Endothelial cell of umbilical vein (primary cell): ENCODE measurements at regions not wholly inside any gene's neighbourhood (a gene's known extent, or its start where the extent isn't known, plus 50 kb on each side); places are given as distances from the start of the nearest gene placed in this dataset.

Experiments
- BruUV-seq: library from RNA; stranded (reverse); fragments of 400-500 nt; replicated peaks from 2 replicates; lab custom pipeline; 2021; lab: Mats Ljungman, UMichigan
- CTCF ChIA-PET: fragments of 300-600, 350-600 bp; sonication (Branson Sonifier 250); formaldehyde crosslinking; loops from one replicate; lab custom pipeline; 2021; ENCODE audit warnings: antibody characterized with exemption, inconsistent platforms; lab: Charles Lee
- POLR2A ChIA-PET: fragments of 300-600, 350-600 bp; sonication (Branson Sonifier 250); formaldehyde crosslinking; loops from one replicate; lab custom pipeline; 2021; ENCODE audit warnings: antibody characterized with exemption, inconsistent platforms; lab: Charles Lee
- DNase-seq: peaks from one replicate; pipeline ENCODE4 v3.0.0-alpha.2; 2011; ENCODE audit warnings: low read depth, low spot score
- FAIRE-seq: peaks from 2 replicates; lab custom pipeline; 2011; peaks lifted over from hg19 to GRCh38; lab: Jason Lieb, UNC
- H2AFZ ChIP-seq: 2 replicates; pipeline ENCODE4 v1.6.0; 2012; ENCODE audit warnings: low read depth, low read length, control low read depth, inconsistent platforms
- H3K27ac ChIP-seq: 2 replicates; pipeline ENCODE4 v1.5.1; 2011; ENCODE audit warnings: low read depth, mild to moderate bottlenecking, control low read depth, low read length, moderate library complexity; ENCODE audit not compliant: insufficient read depth
- H3K27me3 ChIP-seq, 2 experiments: 2 replicates each; pipeline versions ENCODE4 v1.6.0 to v1.6.1; 2011; ENCODE audit warnings: low read length in 2 of 2, mixed read lengths in 1 of 2; ENCODE audit not compliant: control insufficient read depth in 2 of 2, insufficient read depth in 2 of 2
- H3K36me3 ChIP-seq, 2 experiments: 2 replicates in 1 of 2; 3 replicates in 1 of 2; pipeline ENCODE4 v1.5.1; 2011; ENCODE audit warnings: low read length in 2 of 2, mild to moderate bottlenecking in 1 of 2, moderate library complexity in 1 of 2; ENCODE audit not compliant: control insufficient read depth in 2 of 2, insufficient read depth in 2 of 2; ENCODE audit errors: extremely low read depth in 1 of 2
- H3K4me1 ChIP-seq: 3 replicates; pipeline ENCODE4 v1.5.1; 2011; ENCODE audit warnings: mild to moderate bottlenecking, low read length; ENCODE audit not compliant: control insufficient read depth, insufficient read depth; ENCODE audit errors: extremely low read depth
- H3K4me2 ChIP-seq: 2 replicates; pipeline ENCODE4 v1.6.1; 2011; ENCODE audit warnings: low read length, control low read depth, mixed read lengths; ENCODE audit not compliant: insufficient read depth
- H3K4me3 ChIP-seq, 3 experiments: fragments of 200-600 bp in 1 of 3; sonication (generic), shearing (Covaris generic) in 1 of 3; replicated peaks in 1 of 3; 2 replicates each; pipeline ENCODE4 v1.5.1; 2011 to 2016; ENCODE audit warnings: control low read depth in 3 of 3, low read length in 3 of 3, mild to moderate bottlenecking in 2 of 3, inconsistent platforms in 1 of 3, low read depth in 1 of 3, moderate library complexity in 1 of 3; ENCODE audit not compliant: insufficient read depth in 1 of 3
- H3K79me2 ChIP-seq: 2 replicates; pipeline ENCODE4 v1.6.0; 2012; ENCODE audit warnings: low read length, inconsistent platforms; ENCODE audit not compliant: control insufficient read depth, insufficient read depth
- H3K9ac ChIP-seq: replicated peaks from 2 replicates; pipeline ENCODE3; 2011; ENCODE audit warnings: low read length, control low read depth; ENCODE audit not compliant: insufficient read depth; ENCODE audit errors: extremely low read depth
- H3K9me1 ChIP-seq: replicated peaks from 3 replicates; pipeline ENCODE4 v1.6.0; 2011; ENCODE audit warnings: mild to moderate bottlenecking, low read length; ENCODE audit not compliant: control insufficient read depth, insufficient read depth; ENCODE audit errors: extremely low read depth
- H3K9me3 ChIP-seq: replicated peaks from 2 replicates; pipeline ENCODE4 v1.5.1; 2012; ENCODE audit warnings: low read length, inconsistent platforms; ENCODE audit not compliant: control insufficient read depth, insufficient read depth
- H4K20me1 ChIP-seq: replicated peaks from 2 replicates; pipeline ENCODE3; 2011; ENCODE audit warnings: mild to moderate bottlenecking, low read length; ENCODE audit not compliant: control insufficient read depth, insufficient read depth; ENCODE audit errors: extremely low read depth
- CTCF ChIP-seq, 2 donors: IDR thresholded peaks; 1 replicate in 1 of 2; 2 replicates in 1 of 2; pipeline ENCODE4 v1.5.1; 2011; ENCODE audit warnings: low read length in 2 of 2, mild to moderate bottlenecking in 2 of 2, moderate library complexity in 2 of 2, control low read depth in 1 of 2, inconsistent platforms in 1 of 2, low read depth in 1 of 2; ENCODE audit not compliant: insufficient read depth in 1 of 2; ENCODE audit errors: extremely low read depth in 1 of 2
- EZH2 ChIP-seq: IDR thresholded peaks from 2 replicates; pipeline ENCODE4 v1.6.1; 2012; ENCODE audit warnings: borderline replicate concordance, low read depth, mild to moderate bottlenecking, moderate library complexity, low read length, inconsistent platforms; ENCODE audit not compliant: severe bottlenecking
- FOS ChIP-seq: IDR thresholded peaks from 2 replicates; pipeline ENCODE4 v1.6.1; 2011; ENCODE audit warnings: mild to moderate bottlenecking, low read length, moderate library complexity, borderline replicate concordance; ENCODE audit not compliant: insufficient read depth
- GATA2 ChIP-seq: IDR thresholded peaks from 2 replicates; pipeline ENCODE4 v1.7.0; 2011; ENCODE audit warnings: low read depth, mild to moderate bottlenecking, moderate library complexity, mixed read lengths, low read length; ENCODE audit not compliant: insufficient read length, insufficient read depth
- JUN ChIP-seq: IDR thresholded peaks from 2 replicates; pipeline ENCODE4 v1.6.1; 2011; ENCODE audit warnings: borderline replicate concordance, low read depth; ENCODE audit not compliant: insufficient read length, insufficient read depth
- MAX ChIP-seq: IDR thresholded peaks from 2 replicates; pipeline ENCODE4 v1.6.1; 2011; ENCODE audit not compliant: insufficient read depth, insufficient read length
- MYC ChIP-seq: IDR thresholded peaks from one replicate; pipeline ENCODE4 v1.6.1; 2011; ENCODE audit warnings: mild to moderate bottlenecking, low read depth, low read length
- POLR2A ChIP-seq: IDR thresholded peaks from 2 replicates; pipeline ENCODE4 v1.6.1; 2012; ENCODE audit warnings: low read depth, mild to moderate bottlenecking, control low read depth, low read length
- POLR2AphosphoS5 ChIP-seq: IDR thresholded peaks from 2 replicates; pipeline ENCODE4 v1.6.1; 2012; ENCODE audit warnings: low read depth, mild to moderate bottlenecking, control low read depth, low read length, moderate library complexity; ENCODE audit not compliant: insufficient read depth
- dilution Hi-C: fragments of 300-500 bp; cut with MboI; formaldehyde crosslinking; loops from one replicate; pipeline ENCODE4 v1.15.0; 2019; ENCODE audit warnings: low sequenced_read_pairs; ENCODE audit not compliant: extremely low pct_ligation_motif_present
- intact Hi-C: fragments of 100-400 bp; cut with micrococcal nuclease; formaldehyde crosslinking; loops from one replicate; pipeline ENCODE4 v1.10.0; 2022

- FAIRE-seq (no peak), DNase-seq (no peak)
- H3K4me3 ChIP-seq = no peak overlapping the region
- dilution Hi-C loops = no loop called here
- no TSS peak for BruUV-seq
- H3K4me1 ChIP-seq = no peaks in the 10 kb centered on the region
- H3K27me3 ChIP-seq = no peaks in the 10 kb centered on the region
- CTCF ChIA-PET = no interaction called here
- no peaks in the 10 kb centered on the region for H3K9me1 ChIP-seq
- no peaks in the 10 kb centered on the region for H3K36me3 ChIP-seq
- no peaks in the 10 kb centered on the region for H3K79me2 ChIP-seq
- H3K4me2 ChIP-seq = no peak overlapping the region
- no peaks in the 10 kb centered on the region for H4K20me1 ChIP-seq
- H3K9me3 ChIP-seq = no peaks in the 10 kb centered on the region
- no peak overlapping the region for H3K27ac ChIP-seq
- TF ChIP-seq JUN (no peak), EZH2 (no peak), POLR2A (no peak), CTCF (IDR thresholded peaks at IDR 0.05; ENCODE audit: extremely low read depth in 1 of 2, insufficient read depth in 1 of 2, low read depth in 1 of 2, low read length in 2 of 2) (no peak), MYC (no peak), POLR2AphosphoS5 (no peak), FOS (no peak), GATA2 (no peak), MAX (no peak)
- POLR2A ChIA-PET = no interaction called here
- no peak overlapping the region for H2AFZ ChIP-seq
- no peak overlapping the region for H3K9ac ChIP-seq
- intact Hi-C loops = no loop called here
These were observed 280.5 kb downstream of the QKI start for GRCh38 chr6:163694988-163695398.
